Peyer's patch (tissue), 4 donors: ENCODE measurements at regions not wholly inside any gene's neighbourhood (a gene's known extent, or its start where the extent isn't known, plus 50 kb on each side); places are given as distances from the start of the nearest gene placed in this dataset.

Experiments used
- POLR2A ChIP-seq, 2 donors: fragments of 450-650 bp; IDR thresholded peaks; one replicate each; pipeline ENCODE4 v1.5.1; 2017; ENCODE audit warnings: antibody characterized with exemption in 2 of 2, mild to moderate bottlenecking in 2 of 2, moderate library complexity in 2 of 2
- TF ChIP-seq, protein P1 (sequence below), 6 experiments: fragments of 450-650 bp in 4 of 6; fragments of 200-600 bp in 2 of 6; sonication (generic) in 1 of 6; IDR thresholded peaks; one replicate each; pipeline ENCODE4 v1.5.1; 2017 to 2019; ENCODE audit warnings: antibody characterized with exemption in 6 of 6, mild to moderate bottlenecking in 3 of 6, moderate library complexity in 1 of 6

DNA sequence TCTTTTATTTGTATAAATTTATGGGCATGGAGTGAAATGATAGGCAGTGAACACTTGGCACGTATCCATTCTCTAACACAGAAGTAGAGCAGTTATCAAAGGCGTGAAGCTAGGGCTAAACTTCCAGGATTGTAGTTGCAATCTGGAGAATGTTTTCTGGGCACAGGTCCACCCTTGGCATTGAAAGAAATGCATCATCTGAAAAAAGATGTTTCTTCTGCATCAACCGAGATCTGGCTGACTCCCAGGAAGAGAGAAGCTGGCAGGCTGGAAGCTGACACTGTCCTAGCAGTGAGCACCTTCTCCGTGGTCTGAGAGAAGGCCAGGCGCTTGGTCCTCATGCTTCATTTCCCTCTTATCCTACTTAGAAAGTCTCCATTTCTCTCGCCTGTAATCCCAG, 600.0 kb downstream of the BRD1 start:
- TF ChIP-seq, protein P1, sequence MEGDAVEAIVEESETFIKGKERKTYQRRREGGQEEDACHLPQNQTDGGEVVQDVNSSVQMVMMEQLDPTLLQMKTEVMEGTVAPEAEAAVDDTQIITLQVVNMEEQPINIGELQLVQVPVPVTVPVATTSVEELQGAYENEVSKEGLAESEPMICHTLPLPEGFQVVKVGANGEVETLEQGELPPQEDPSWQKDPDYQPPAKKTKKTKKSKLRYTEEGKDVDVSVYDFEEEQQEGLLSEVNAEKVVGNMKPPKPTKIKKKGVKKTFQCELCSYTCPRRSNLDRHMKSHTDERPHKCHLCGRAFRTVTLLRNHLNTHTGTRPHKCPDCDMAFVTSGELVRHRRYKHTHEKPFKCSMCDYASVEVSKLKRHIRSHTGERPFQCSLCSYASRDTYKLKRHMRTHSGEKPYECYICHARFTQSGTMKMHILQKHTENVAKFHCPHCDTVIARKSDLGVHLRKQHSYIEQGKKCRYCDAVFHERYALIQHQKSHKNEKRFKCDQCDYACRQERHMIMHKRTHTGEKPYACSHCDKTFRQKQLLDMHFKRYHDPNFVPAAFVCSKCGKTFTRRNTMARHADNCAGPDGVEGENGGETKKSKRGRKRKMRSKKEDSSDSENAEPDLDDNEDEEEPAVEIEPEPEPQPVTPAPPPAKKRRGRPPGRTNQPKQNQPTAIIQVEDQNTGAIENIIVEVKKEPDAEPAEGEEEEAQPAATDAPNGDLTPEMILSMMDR (IDR thresholded peaks at IDR 0.05), result no peak
- no peak for TF ChIP-seq POLR2A (IDR thresholded peaks at IDR 0.05)
